Central memory CD8-positive, alpha-beta T cell (primary cell): ENCODE measurements at regions not wholly inside any gene's neighbourhood (a gene's known extent, or its start where the extent isn't known, plus 50 kb on each side); places are given as distances from the start of the nearest gene placed in this dataset.
"Not testable (repeated sequence)": the region's sequence is repeated elsewhere in the genome, so short reads cannot be mapped to it uniquely, and the experiment has no call there.

Experiments
- ATAC-seq: fragments of 150-1000 bp; cut with Tn5 transposase; replicated peaks from 2 replicates; pipeline ENCODE4 v1.10.0; 2022; ENCODE audit warnings: mild to moderate bottlenecking, moderate FRiP score, moderate number of reproducible peaks; ENCODE audit not compliant: poor library complexity, severe bottlenecking; ENCODE audit errors: extremely low read depth
- DNase-seq, 2 donors: peaks; one replicate each; pipeline ENCODE4 v3.0.0; 2021; ENCODE audit warnings: low spot score in 2 of 2
- H3K27ac Mint-ChIP-seq: one replicate; pipeline ENCODE4 v1.8.0; 2022; ENCODE audit warnings: low read depth, mild to moderate bottlenecking, moderate library complexity, mixed read lengths
- H3K27me3 Mint-ChIP-seq: one replicate; pipeline ENCODE4 v1.8.0; 2022; ENCODE audit warnings: mixed read lengths
- H3K36me3 Mint-ChIP-seq: one replicate; pipeline ENCODE4 v1.8.0; 2022; ENCODE audit warnings: mild to moderate bottlenecking, moderate library complexity, mixed read lengths; ENCODE audit not compliant: insufficient read depth
- H3K4me1 Mint-ChIP-seq: one replicate; pipeline ENCODE4 v1.8.0; 2022; ENCODE audit warnings: mixed read lengths
- H3K4me3 Mint-ChIP-seq: one replicate; pipeline ENCODE4 v1.8.0; 2022; ENCODE audit warnings: mild to moderate bottlenecking, moderate library complexity, mixed read lengths
- H3K9me3 Mint-ChIP-seq: one replicate; pipeline ENCODE4 v1.8.0; 2022; ENCODE audit warnings: mixed read lengths

DNA sequence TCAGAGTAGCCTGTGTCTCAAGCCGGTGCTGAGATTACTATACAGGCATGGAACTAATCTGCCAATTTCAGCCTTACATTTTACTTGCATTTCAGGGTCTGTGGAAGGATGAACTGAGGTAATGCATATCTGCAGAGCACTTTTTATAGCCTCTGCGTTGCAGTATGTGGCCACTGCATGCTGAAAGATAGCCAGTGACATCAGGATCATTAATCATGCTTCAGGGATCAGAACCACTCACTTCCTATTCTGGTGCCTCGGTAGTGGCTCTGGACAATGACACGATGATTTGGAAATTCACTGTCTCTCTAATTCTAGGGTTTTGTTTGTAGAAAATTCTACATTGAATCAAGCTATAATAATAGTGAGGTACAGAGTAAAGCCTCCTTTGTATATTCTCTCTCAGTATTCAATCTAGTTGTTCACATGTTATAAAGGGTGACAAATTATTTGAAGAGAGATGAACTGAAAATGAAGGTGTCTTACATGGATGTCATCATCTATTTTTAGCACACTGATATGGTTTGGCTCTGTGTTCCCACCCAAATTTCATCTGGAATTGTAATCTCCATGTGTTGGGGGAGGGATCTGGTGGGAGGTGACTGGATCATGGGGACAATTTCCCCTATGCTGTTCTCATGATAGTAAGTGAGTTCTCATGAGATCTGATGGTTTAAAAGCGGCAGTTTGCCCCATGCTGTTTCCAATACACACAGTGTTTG is 554.3 kb upstream of the MIS18BP1 start:
- H3K27ac Mint-ChIP-seq = no peak overlapping the region
- H3K36me3 Mint-ChIP-seq = no peaks in the 10 kb centered on the region
- H3K4me1 Mint-ChIP-seq = no peaks in the 10 kb centered on the region
- no peaks in the 10 kb centered on the region for H3K27me3 Mint-ChIP-seq
- peaks cover 12% of the 10 kb centered on the region for H3K9me3 Mint-ChIP-seq
- H3K4me3 Mint-ChIP-seq = no peak overlapping the region
- ATAC-seq (no peak), DNase-seq (no peak)

DNA sequence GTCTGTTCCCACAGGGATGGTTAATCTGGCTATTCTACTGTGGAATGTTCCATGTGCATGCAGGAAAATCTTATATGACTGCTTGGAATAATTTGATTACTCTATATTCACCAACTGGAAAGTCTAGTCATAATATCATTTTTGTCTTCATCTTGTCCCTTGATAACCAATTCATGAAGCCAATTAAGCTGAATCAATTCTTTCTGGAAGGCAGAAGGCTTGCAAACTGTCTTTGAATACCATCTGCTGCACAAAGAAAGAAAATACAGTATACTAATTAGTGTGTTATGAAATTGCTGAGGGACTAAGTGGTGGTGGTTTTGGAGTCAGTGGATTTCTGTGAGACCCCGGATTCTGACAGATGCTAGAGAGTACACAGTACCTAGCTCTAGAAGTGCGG is 546.5 kb upstream of the MIS18BP1 start:
- peaks cover 11% of the 10 kb centered on the region for H3K9me3 Mint-ChIP-seq
- H3K36me3 Mint-ChIP-seq = no peaks in the 10 kb centered on the region
- no peak overlapping the region for H3K4me3 Mint-ChIP-seq
- DNase-seq (no peak), ATAC-seq (no peak)
- H3K27me3 Mint-ChIP-seq = no peaks in the 10 kb centered on the region
- H3K27ac Mint-ChIP-seq = no peak overlapping the region
- H3K4me1 Mint-ChIP-seq = no peaks in the 10 kb centered on the region

DNA sequence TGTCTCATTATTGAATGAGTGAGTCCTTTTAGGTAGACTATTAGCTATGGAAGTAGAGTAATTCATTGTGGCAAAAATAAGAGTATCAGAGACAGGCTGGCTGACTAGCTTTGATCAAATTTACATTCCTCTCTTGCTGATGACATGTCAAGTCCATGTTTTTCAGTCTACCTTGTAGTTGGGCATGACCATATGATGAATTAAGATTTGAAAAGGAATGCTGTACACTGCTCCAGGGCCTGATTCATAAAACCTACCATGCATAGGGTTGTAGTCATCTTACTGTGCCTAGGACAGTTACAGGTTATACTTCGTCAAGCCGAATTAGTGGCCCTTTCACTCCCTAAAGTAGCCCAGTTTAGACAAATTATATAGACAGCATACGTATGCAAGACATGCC is 545.7 kb upstream of the MIS18BP1 start:
- Mint-ChIP-seq H3K36me3 (no peaks in the 10 kb centered on the region), H3K9me3 (peaks cover 11% of the 10 kb centered on the region), H3K4me1 (no peaks in the 10 kb centered on the region), H3K4me3 (no peak overlapping the region), H3K27me3 (no peaks in the 10 kb centered on the region), H3K27ac (no peak overlapping the region)
- ATAC-seq = no peak
- DNase-seq = no peak

GRCh38 chr14:45796006-45796405 is 543.0 kb upstream of the MIS18BP1 start:
- not testable (repeated sequence) for H3K27me3 Mint-ChIP-seq, DNase-seq, H3K36me3 Mint-ChIP-seq, H3K4me3 Mint-ChIP-seq, H3K9me3 Mint-ChIP-seq, H3K4me1 Mint-ChIP-seq, ATAC-seq, H3K27ac Mint-ChIP-seq

- Mint-ChIP-seq H3K4me3 (no peak overlapping the region), H3K27me3 (no peaks in the 10 kb centered on the region), H3K36me3 (no peaks in the 10 kb centered on the region), H3K9me3 (no peaks in the 10 kb centered on the region), H3K27ac (no peak overlapping the region), H3K4me1 (no peaks in the 10 kb centered on the region)
- DNase-seq = no peak
- ATAC-seq = no peak
These were observed 540.1 kb upstream of the MIS18BP1 start for GRCh38 chr14:45793081-45793480.

- H3K27ac Mint-ChIP-seq = no peak overlapping the region
- H3K4me3 Mint-ChIP-seq = no peak overlapping the region
- ATAC-seq = no peak
- peaks cover 6% of the 10 kb centered on the region for H3K9me3 Mint-ChIP-seq
- no peak for DNase-seq
- no peaks in the 10 kb centered on the region for H3K4me1 Mint-ChIP-seq
- no peaks in the 10 kb centered on the region for H3K36me3 Mint-ChIP-seq
- no peaks in the 10 kb centered on the region for H3K27me3 Mint-ChIP-seq
These were observed 537.3 kb upstream of the MIS18BP1 start for GRCh38 chr14:45790293-45790692.

DNA sequence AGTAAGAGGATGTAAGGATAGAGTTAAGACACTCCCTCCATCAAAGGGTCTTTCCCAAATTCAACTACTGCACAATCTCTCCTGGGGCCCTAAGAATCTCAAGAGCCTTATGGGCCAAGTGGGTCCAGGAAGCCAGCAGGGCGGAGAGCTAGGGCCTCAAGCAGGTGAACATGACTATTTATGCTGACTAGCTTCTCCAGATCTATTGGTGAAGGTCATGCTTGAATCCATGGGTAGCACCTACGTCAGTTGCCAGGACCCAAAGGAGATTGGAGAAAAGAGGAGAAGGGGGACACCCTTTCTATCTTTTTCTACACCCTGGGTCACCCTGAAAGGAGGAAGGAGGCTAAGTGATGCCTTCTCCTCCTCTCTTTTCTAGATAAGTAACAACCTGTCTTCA is 534.2 kb upstream of the MIS18BP1 start:
- no peak for ATAC-seq
- no peaks in the 10 kb centered on the region for H3K36me3 Mint-ChIP-seq

DNA sequence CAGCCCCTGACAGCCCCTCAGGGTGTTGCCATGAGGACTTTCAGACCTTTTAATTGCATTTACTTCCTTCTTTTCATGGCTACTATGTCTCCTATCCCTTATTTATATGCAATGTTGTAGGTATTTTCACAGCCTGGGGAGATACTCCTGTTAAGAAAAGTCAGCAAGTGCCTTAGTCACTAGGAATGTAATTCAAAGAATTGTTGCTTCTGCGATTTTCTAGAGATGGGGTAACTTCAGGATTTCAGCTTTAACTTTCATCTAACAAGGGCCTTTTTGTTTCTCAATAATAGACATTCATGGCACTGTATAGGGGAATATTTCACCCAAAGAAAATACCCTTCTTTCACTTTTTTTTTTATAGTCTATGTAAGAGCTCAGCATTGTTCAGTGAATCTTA is 533.3 kb upstream of the MIS18BP1 start:
- H3K9me3 Mint-ChIP-seq = peaks cover 37% of the 10 kb centered on the region
- H3K27ac Mint-ChIP-seq = no peak overlapping the region
- H3K36me3 Mint-ChIP-seq = no peaks in the 10 kb centered on the region
- no peaks in the 10 kb centered on the region for H3K4me1 Mint-ChIP-seq
- ATAC-seq (no peak), DNase-seq (no peak)
- H3K4me3 Mint-ChIP-seq = no peak overlapping the region
- no peaks in the 10 kb centered on the region for H3K27me3 Mint-ChIP-seq

More for the DNA sequence above, 534.2 kb upstream of the MIS18BP1 start:
- Mint-ChIP-seq H3K9me3 (peaks cover 30% of the 10 kb centered on the region), H3K27me3 (no peaks in the 10 kb centered on the region), H3K4me1 (no peaks in the 10 kb centered on the region), H3K27ac (no peak overlapping the region), H3K4me3 (no peak overlapping the region)
- no peak for DNase-seq

DNA sequence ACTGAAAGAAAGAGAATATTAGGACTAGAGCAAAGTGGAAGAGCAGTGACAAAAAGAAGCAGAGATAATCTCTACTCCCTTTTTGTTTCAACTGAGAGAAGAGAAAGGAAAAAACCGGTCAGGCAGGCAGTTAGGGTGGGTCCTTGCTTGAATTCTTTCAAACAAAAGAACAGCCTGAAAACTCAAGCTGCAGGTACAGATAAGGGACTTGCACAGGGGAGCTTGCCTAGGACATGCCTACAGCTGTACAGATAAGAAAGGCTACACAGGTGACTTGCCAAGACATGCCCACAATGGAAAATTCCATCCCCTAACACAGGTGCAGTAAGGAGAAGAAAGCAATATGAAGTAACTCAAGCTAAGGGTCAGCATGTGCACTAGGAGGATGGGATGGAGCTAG is 532.2 kb upstream of the MIS18BP1 start:
- H3K4me3 Mint-ChIP-seq = no peak overlapping the region
- DNase-seq (no peak), ATAC-seq (no peak)
- H3K36me3 Mint-ChIP-seq = no peaks in the 10 kb centered on the region
- H3K4me1 Mint-ChIP-seq = no peaks in the 10 kb centered on the region
- H3K27me3 Mint-ChIP-seq = no peaks in the 10 kb centered on the region
- no peak overlapping the region for H3K27ac Mint-ChIP-seq
- H3K9me3 Mint-ChIP-seq = peaks cover 38% of the 10 kb centered on the region

DNA sequence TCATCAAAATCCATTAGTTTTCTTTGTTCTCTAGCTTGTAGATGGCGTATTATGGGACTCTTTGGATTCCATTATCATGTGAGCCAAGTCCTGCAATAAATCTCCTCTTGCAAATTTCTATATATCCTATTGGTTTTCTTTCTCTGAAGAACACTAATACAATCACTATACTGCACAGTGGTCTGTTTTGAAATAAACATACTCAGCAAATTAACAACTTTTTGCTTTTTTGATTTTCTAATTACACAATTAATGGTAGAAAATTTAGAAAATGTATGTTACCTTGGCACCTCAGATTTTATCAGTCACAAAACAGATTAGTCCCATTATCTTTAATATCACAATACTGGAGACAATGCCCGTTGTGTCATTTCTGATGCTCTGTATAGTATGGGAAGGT is 513.2 kb upstream of the MIS18BP1 start:
- no peaks in the 10 kb centered on the region for H3K36me3 Mint-ChIP-seq
- no peaks in the 10 kb centered on the region for H3K27me3 Mint-ChIP-seq
- ATAC-seq (no peak), DNase-seq (no peak)
- no peak overlapping the region for H3K4me3 Mint-ChIP-seq
- no peaks in the 10 kb centered on the region for H3K4me1 Mint-ChIP-seq
- H3K9me3 Mint-ChIP-seq = peaks cover 19% of the 10 kb centered on the region
- no peak overlapping the region for H3K27ac Mint-ChIP-seq

DNA sequence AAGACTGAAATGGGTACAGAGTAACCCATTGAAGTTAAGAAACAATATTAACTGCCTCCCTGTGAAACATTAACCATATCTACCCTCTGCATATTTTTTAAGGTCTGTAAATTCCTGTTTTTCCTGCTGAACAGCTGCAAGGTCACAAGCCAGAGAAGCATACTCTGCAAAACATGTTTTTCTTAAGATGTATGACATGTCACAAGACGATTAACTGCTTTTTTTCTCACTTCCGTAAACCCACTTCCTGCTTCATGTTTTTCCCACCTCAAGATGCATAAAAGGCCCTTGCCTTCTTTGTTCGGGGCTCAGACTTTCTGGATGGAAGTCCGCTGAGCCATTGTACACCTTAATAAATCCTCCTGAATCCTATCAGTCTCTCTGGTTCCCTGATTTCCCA is 504.7 kb upstream of the MIS18BP1 start:
- Mint-ChIP-seq H3K4me3 (no peak overlapping the region), H3K27me3 (no peaks in the 10 kb centered on the region), H3K4me1 (no peaks in the 10 kb centered on the region), H3K36me3 (no peaks in the 10 kb centered on the region), H3K9me3 (peaks cover 23% of the 10 kb centered on the region), H3K27ac (no peak overlapping the region)
- DNase-seq (no peak), ATAC-seq (no peak)

GRCh38 chr14:45756412-45756811 is 503.4 kb upstream of the MIS18BP1 start:
- not testable (repeated sequence) for H3K27me3 Mint-ChIP-seq, H3K4me3 Mint-ChIP-seq, DNase-seq, ATAC-seq, H3K36me3 Mint-ChIP-seq, H3K27ac Mint-ChIP-seq, H3K4me1 Mint-ChIP-seq
- peaks cover 26% of the 10 kb centered on the region for H3K9me3 Mint-ChIP-seq

DNA sequence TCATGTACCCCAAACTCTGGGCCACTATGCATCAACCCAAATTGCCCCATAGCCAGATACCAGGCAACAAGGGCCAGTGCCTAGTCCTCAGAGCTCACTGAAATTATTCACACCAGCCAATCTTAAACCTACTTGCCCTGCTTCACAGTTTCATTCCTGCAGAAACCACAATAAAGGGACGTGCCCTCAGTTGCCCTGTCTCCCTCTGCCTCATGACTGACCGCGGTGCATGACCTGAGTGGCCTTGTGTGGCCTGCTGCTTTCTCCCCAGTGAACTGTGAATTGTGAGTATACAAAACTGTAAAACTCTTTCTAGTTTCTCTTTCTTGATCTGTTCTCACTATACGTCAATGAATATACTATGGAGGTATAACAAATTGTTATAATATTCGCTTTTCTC is 490.9 kb upstream of the MIS18BP1 start:
- Mint-ChIP-seq H3K27me3 (no peaks in the 10 kb centered on the region), H3K36me3 (no peaks in the 10 kb centered on the region), H3K4me1 (no peaks in the 10 kb centered on the region), H3K4me3 (no peak overlapping the region), H3K9me3 (peaks cover 14% of the 10 kb centered on the region), H3K27ac (no peak overlapping the region)
- DNase-seq = no peak
- no peak for ATAC-seq
